Mesendoderm (in vitro differentiated cells): ENCODE measurements at regions not wholly inside any gene's neighbourhood (a gene's known extent, or its start where the extent isn't known, plus 50 kb on each side); places are given as distances from the start of the nearest gene placed in this dataset.
A peak's percentile ranks its signal among the peaks of the same experiment; 100 is the strongest.
"Not testable (repeated sequence)": the region's sequence is repeated elsewhere in the genome, so short reads cannot be mapped to it uniquely, and the experiment has no call there.

ENCODE experiments used
- DNase-seq: peaks from one replicate; pipeline ENCODE4 v3.0.0; 2013
- H2AK5ac ChIP-seq: 2 replicates; pipeline ENCODE4 v1.6.1; 2013; ENCODE audit warnings: low read length, inconsistent platforms
- H2BK120ac ChIP-seq: 2 replicates; pipeline ENCODE4 v1.6.1; 2013; ENCODE audit warnings: low read depth, mild to moderate bottlenecking, low read length, moderate library complexity, mixed read lengths
- H2BK15ac ChIP-seq: replicated peaks from 2 replicates; pipeline ENCODE4 v1.6.1; 2013; ENCODE audit warnings: low read depth, mild to moderate bottlenecking, moderate library complexity
- H2BK5ac ChIP-seq: 2 replicates; pipeline ENCODE4 v1.6.1; 2013; ENCODE audit warnings: low read length, inconsistent platforms
- H3K18ac ChIP-seq: 2 replicates; pipeline ENCODE4 v1.6.1; 2013; ENCODE audit warnings: mild to moderate bottlenecking, low read length, mixed read lengths
- H3K23ac ChIP-seq: one replicate; pipeline ENCODE4 v1.6.1; 2013; ENCODE audit warnings: low read length
- H3K27ac ChIP-seq: 2 replicates; pipeline ENCODE4 v1.5.1; 2013; ENCODE audit warnings: low read depth, mild to moderate bottlenecking, inconsistent platforms, low read length, moderate library complexity
- H3K27me3 ChIP-seq: 2 replicates; pipeline ENCODE4 v1.6.1; 2013; ENCODE audit warnings: low read length, control low read depth, mild to moderate bottlenecking, inconsistent platforms; ENCODE audit not compliant: insufficient read depth, poor library complexity
- H3K36me3 ChIP-seq: 2 replicates; pipeline ENCODE4 v1.6.1; 2013; ENCODE audit warnings: low read length, inconsistent platforms; ENCODE audit not compliant: control insufficient read depth, insufficient read depth
- H3K4ac ChIP-seq: one replicate; pipeline ENCODE4 v1.6.1; 2013; ENCODE audit warnings: low read depth, mild to moderate bottlenecking, low read length, moderate library complexity
- H3K4me1 ChIP-seq: 2 replicates; pipeline ENCODE4 v1.6.1; 2013; ENCODE audit warnings: low read depth, low read length, inconsistent platforms; ENCODE audit not compliant: control insufficient read depth
- H3K4me2 ChIP-seq: 2 replicates; pipeline ENCODE4 v1.6.1; 2013; ENCODE audit warnings: low read length
- H3K4me3 ChIP-seq: 2 replicates; pipeline ENCODE4 v1.5.1; 2013; ENCODE audit warnings: mild to moderate bottlenecking, low read length
- H3K56ac ChIP-seq: one replicate; pipeline ENCODE4 v1.6.1; 2013; ENCODE audit warnings: low read length
- H3K79me1 ChIP-seq: 2 replicates; pipeline ENCODE4 v1.6.1; 2013; ENCODE audit warnings: low read length, inconsistent platforms
- H3K79me2 ChIP-seq: 2 replicates; pipeline ENCODE4 v1.6.1; 2013; ENCODE audit warnings: mild to moderate bottlenecking, low read length; ENCODE audit not compliant: control insufficient read depth, insufficient read depth
- H3K9ac ChIP-seq: 2 replicates; pipeline ENCODE4 v1.6.1; 2013; ENCODE audit warnings: low read length, inconsistent platforms
- H4K5ac ChIP-seq: one replicate; pipeline ENCODE4 v1.6.1; 2013; ENCODE audit warnings: low read length
- H4K8ac ChIP-seq: one replicate; pipeline ENCODE4 v1.6.1; 2013; ENCODE audit warnings: low read depth, mild to moderate bottlenecking, control low read depth, low read length, moderate library complexity
- WGBS: extraction: QIAGEN DNeasy Blood & Tissue Kit; methylation state at CpG from one replicate; pipeline ENCODE4 v1.1.7; 2013; ENCODE audit warnings: low lambda C conversion rate, missing lambda C conversion rate; ENCODE audit not compliant: insufficient coverage; ENCODE audit errors: extremely low coverage; 5-methylcytosine and 5-hydroxymethylcytosine counted together

DNA sequence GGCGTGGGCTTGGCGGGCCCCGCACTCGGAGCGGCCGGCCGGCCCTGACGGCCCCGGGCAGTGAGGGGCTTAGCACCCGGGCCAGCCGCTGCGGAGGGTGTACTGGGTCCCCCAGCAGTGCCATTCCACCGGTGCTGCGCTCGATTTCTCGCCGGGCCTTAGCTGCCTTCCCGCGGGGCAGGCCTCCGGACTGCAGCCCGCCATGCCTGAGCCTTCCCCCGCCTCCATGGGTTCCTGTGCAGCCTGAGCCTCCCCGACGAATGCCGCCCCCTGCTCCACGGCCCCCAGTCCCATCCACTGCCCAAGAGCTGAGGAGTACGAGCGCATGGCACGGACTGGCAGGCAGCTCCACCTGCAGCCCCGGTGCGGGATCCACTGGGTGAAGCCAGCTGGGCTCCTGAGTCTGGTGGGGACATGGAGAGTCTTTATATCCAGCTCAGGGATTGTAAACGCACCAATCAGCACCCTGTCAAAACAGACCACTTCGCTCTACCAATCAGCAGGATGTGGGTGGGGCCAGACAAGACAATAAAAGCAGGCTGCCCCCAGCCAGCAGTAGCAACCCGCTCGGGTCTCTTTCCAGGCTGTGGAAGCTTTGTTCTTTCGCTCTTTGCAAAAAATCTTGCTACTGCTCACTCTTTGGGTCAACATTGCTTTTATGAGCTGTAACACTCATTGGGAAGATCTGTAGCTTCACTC lies 501.2 kb upstream of the DPH6 start:
- not testable (repeated sequence) for H3K4me1 ChIP-seq, DNase-seq, H3K4me3 ChIP-seq, H2BK120ac ChIP-seq, H4K5ac ChIP-seq, H3K4me2 ChIP-seq, H3K36me3 ChIP-seq, H4K8ac ChIP-seq, H3K18ac ChIP-seq, H3K23ac ChIP-seq, H3K9ac ChIP-seq, H3K56ac ChIP-seq, H3K79me1 ChIP-seq, H3K27me3 ChIP-seq, H2AK5ac ChIP-seq, H3K27ac ChIP-seq, H2BK15ac ChIP-seq, H3K79me2 ChIP-seq, H2BK5ac ChIP-seq, H3K4ac ChIP-seq
- no CpG with 5 or more reads among the region's 36 CpGs for WGBS

DNA sequence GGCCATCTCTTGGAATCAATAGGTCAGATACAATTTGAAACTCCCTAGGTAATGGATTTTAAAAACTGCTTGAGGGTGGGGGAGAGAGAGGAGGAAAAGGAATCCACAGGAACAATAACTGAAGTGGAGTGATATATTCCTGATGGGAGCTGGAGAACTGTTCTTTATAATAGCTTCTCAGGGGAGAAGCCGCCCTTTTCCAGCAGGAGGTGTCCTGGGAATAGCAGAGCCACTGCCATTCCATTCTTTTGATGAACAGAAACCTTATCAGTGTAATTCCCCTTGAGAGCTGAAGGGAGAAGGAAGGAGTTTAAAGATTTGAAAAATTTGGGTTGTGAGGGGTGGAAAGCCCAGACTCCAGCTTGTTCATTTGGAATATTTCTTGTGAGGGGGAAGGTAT lies 504.9 kb upstream of the DPH6 start:
- Histone ChIP-seq H3K23ac (no peak overlapping the region), H3K4me1 (no peaks in the 10 kb centered on the region), H3K18ac (no peak overlapping the region), H3K36me3 (no peaks in the 10 kb centered on the region), H3K79me2 (no peaks in the 10 kb centered on the region), H3K4me3 (no peak overlapping the region), H2BK120ac (no peak overlapping the region), H3K9ac (no peak overlapping the region), H2BK15ac (no peak overlapping the region), H2BK5ac (no peak overlapping the region), H3K27me3 (no peaks in the 10 kb centered on the region), H3K4me2 (no peak overlapping the region), H3K27ac (no peak overlapping the region), H3K79me1 (no peaks in the 10 kb centered on the region), H3K4ac (no peak overlapping the region), H4K5ac (no peak overlapping the region), H2AK5ac (no peak overlapping the region), H4K8ac (no peak overlapping the region), H3K56ac (no peak overlapping the region)
- no CpG with 5 or more reads among the region's 1 CpG for WGBS
- DNase-seq: peak; percentile 48

GRCh38 chr15:36052641-36053040 lies 506.7 kb upstream of the DPH6 start:
- H3K4ac ChIP-seq: not testable (repeated sequence)

GRCh38 chr15:36053746-36054145 lies 507.8 kb upstream of the DPH6 start:
- H3K79me1 ChIP-seq: no peaks in the 10 kb centered on the region
- DNase-seq: no peak
- no peak overlapping the region for H4K5ac ChIP-seq
- H2BK120ac ChIP-seq: no peak overlapping the region
- no peak overlapping the region for H3K9ac ChIP-seq
- no peak overlapping the region for H2BK5ac ChIP-seq
- no CpG with 5 or more reads among the region's 1 CpG for WGBS
- H3K56ac ChIP-seq: no peak overlapping the region
- no peak overlapping the region for H3K23ac ChIP-seq
- no peak overlapping the region for H3K4me2 ChIP-seq
- no peaks in the 10 kb centered on the region for H3K27me3 ChIP-seq
- H3K27ac ChIP-seq: no peak overlapping the region
- H2AK5ac ChIP-seq: no peak overlapping the region
- no peak overlapping the region for H3K4ac ChIP-seq
- no peak overlapping the region for H3K18ac ChIP-seq
- H2BK15ac ChIP-seq: no peak overlapping the region
- H4K8ac ChIP-seq: no peak overlapping the region
- no peaks in the 10 kb centered on the region for H3K4me1 ChIP-seq
- no peak overlapping the region for H3K4me3 ChIP-seq
- no peaks in the 10 kb centered on the region for H3K36me3 ChIP-seq
- H3K79me2 ChIP-seq: no peaks in the 10 kb centered on the region

More at GRCh38 chr15:36052641-36053040, 506.7 kb upstream of the DPH6 start:
- H2BK120ac ChIP-seq, H3K4me3 ChIP-seq, H3K56ac ChIP-seq, H3K27ac ChIP-seq, H3K9ac ChIP-seq, H3K27me3 ChIP-seq, H2BK5ac ChIP-seq, H2AK5ac ChIP-seq, H3K18ac ChIP-seq, H3K23ac ChIP-seq, H2BK15ac ChIP-seq, H3K36me3 ChIP-seq, H3K4me1 ChIP-seq, H4K8ac ChIP-seq, H3K79me2 ChIP-seq, H3K4me2 ChIP-seq, H3K79me1 ChIP-seq, H4K5ac ChIP-seq: not testable (repeated sequence)
- no CpG with 5 or more reads among the region's 1 CpG for WGBS
- DNase-seq: peak; percentile 70

- no peak overlapping the region for H4K8ac ChIP-seq
- H2BK15ac ChIP-seq: no peak overlapping the region
- H3K79me1 ChIP-seq: no peaks in the 10 kb centered on the region
- no peak overlapping the region for H3K9ac ChIP-seq
- WGBS: no CpG with 5 or more reads among the region's 3 CpGs
- H2BK120ac ChIP-seq: no peak overlapping the region
- H3K79me2 ChIP-seq: no peaks in the 10 kb centered on the region
- no peak overlapping the region for H3K4me3 ChIP-seq
- no peak overlapping the region for H3K4me2 ChIP-seq
- H3K18ac ChIP-seq: no peak overlapping the region
- H2BK5ac ChIP-seq: no peak overlapping the region
- no peak for DNase-seq
- H3K27me3 ChIP-seq: no peaks in the 10 kb centered on the region
- H3K56ac ChIP-seq: no peak overlapping the region
- no peak overlapping the region for H2AK5ac ChIP-seq
- H3K4me1 ChIP-seq: no peaks in the 10 kb centered on the region
- H3K27ac ChIP-seq: no peak overlapping the region
- no peaks in the 10 kb centered on the region for H3K36me3 ChIP-seq
- H4K5ac ChIP-seq: no peak overlapping the region
- H3K4ac ChIP-seq: no peak overlapping the region
- H3K23ac ChIP-seq: no peak overlapping the region
Observed at GRCh38 chr15:36059596-36059995, 513.6 kb upstream of the DPH6 start.

DNA sequence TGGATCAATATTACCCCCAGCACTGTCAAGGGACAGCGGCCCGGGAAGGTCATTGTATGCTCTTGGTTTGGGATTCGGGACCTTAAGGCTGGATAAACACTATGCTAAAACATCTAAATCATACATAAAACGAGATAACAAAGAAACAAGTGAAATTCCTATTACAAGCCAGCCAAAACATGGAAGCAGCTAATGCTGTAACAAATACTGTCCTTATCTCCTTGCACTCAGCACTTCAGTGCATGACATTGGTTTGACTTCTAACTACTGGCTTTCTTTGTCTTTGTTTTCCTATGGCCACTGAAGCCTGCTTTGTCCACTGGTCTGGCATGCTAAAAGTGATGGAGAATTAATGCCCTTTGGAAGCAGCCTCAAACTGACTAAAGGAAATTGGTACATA lies 516.4 kb upstream of the DPH6 start:
- H3K4me2 ChIP-seq: no peak overlapping the region
- H2BK15ac ChIP-seq: no peak overlapping the region
- H2AK5ac ChIP-seq: no peak overlapping the region
- no CpG with 5 or more reads among the region's 4 CpGs for WGBS
- H3K9ac ChIP-seq: no peak overlapping the region
- no peaks in the 10 kb centered on the region for H3K4me1 ChIP-seq
- no peak overlapping the region for H4K8ac ChIP-seq
- no peak overlapping the region for H3K4me3 ChIP-seq
- DNase-seq: no peak
- no peak overlapping the region for H3K56ac ChIP-seq
- no peak overlapping the region for H2BK5ac ChIP-seq
- H3K4ac ChIP-seq: no peak overlapping the region
- H3K79me2 ChIP-seq: no peaks in the 10 kb centered on the region
- no peak overlapping the region for H4K5ac ChIP-seq
- H3K36me3 ChIP-seq: no peaks in the 10 kb centered on the region
- H3K27ac ChIP-seq: no peak overlapping the region
- H3K18ac ChIP-seq: no peak overlapping the region
- no peaks in the 10 kb centered on the region for H3K27me3 ChIP-seq
- H3K23ac ChIP-seq: no peak overlapping the region
- no peak overlapping the region for H2BK120ac ChIP-seq
- no peaks in the 10 kb centered on the region for H3K79me1 ChIP-seq
